A673 (cell line): ENCODE measurements at regions not wholly inside any gene's neighbourhood (a gene's known extent, or its start where the extent isn't known, plus 50 kb on each side); places are given as distances from the start of the nearest gene placed in this dataset.
A peak's percentile ranks its signal among the peaks of the same experiment; 100 is the strongest.

Experiments used
- BruUV-seq: library from RNA; stranded (reverse); fragments of 400-500 nt; replicated peaks from 2 replicates; lab custom pipeline; 2021; lab: Mats Ljungman, UMichigan
- CTCF ChIA-PET: fragments of 300-600 bp; sonication (Branson Sonifier 250); formaldehyde crosslinking; loops from one replicate; lab custom pipeline; 2022; ENCODE audit warnings: antibody characterized with exemption; lab: Charles Lee
- POLR2A ChIA-PET: fragments of 300-600 bp; sonication (Branson Sonifier 250); formaldehyde crosslinking; loops from one replicate; lab custom pipeline; 2022; ENCODE audit warnings: antibody characterized with exemption; ENCODE audit not compliant: low non-redundant PET; lab: Charles Lee
- DNase-seq: peaks from one replicate; pipeline ENCODE4 v3.0.0-alpha.2; 2015; ENCODE audit warnings: low spot score
- H3K27ac ChIP-seq: fragments of 200-600 bp; sonication (generic); 2 replicates; pipeline ENCODE4 v1.5.1; 2016; ENCODE audit warnings: mixed run types, low read depth, mild to moderate bottlenecking, mixed read lengths, antibody characterized with exemption, low read length; ENCODE audit not compliant: poor library complexity, severe bottlenecking
- H3K27me3 ChIP-seq: fragments of 200-600 bp; sonication (generic); replicated peaks from 2 replicates; pipeline ENCODE4 v1.6.1; 2017; ENCODE audit warnings: mixed run types, low read depth, mild to moderate bottlenecking, mixed read lengths, antibody characterized with exemption, low read length; ENCODE audit not compliant: insufficient read depth, poor library complexity
- H3K36me3 ChIP-seq: fragments of 200-600 bp; sonication (generic); 2 replicates; pipeline ENCODE4 v1.6.1; 2016; ENCODE audit warnings: mixed run types, mild to moderate bottlenecking, mixed read lengths, antibody characterized with exemption, low read length; ENCODE audit not compliant: insufficient read depth, poor library complexity, severe bottlenecking
- H3K4me1 ChIP-seq: fragments of 200-600 bp; sonication (generic); 2 replicates; pipeline ENCODE4 v1.6.1; 2017; ENCODE audit warnings: mixed run types, mild to moderate bottlenecking, mixed read lengths, antibody characterized with exemption, low read length; ENCODE audit not compliant: insufficient read depth, poor library complexity, severe bottlenecking
- H3K4me3 ChIP-seq: fragments of 200-600 bp; sonication (generic); 2 replicates; pipeline ENCODE4 v1.5.1; 2016; ENCODE audit warnings: low read depth, mixed run types, mild to moderate bottlenecking, mixed read lengths, low read length; ENCODE audit not compliant: poor library complexity, severe bottlenecking
- H3K9me3 ChIP-seq: fragments of 200-600 bp; sonication (generic); 2 replicates; pipeline ENCODE4 v1.6.1; 2016; ENCODE audit warnings: mixed run types, low read depth, mild to moderate bottlenecking, mixed read lengths, antibody characterized with exemption, low read length; ENCODE audit not compliant: poor library complexity, severe bottlenecking
- EZH2 ChIP-seq: fragments of 200-600 bp; sonication (generic); IDR thresholded peaks from 2 replicates; pipeline ENCODE4 v1.6.1; 2017; ENCODE audit warnings: borderline replicate concordance, low read depth, mild to moderate bottlenecking, mixed read lengths, antibody characterized with exemption, low read length; ENCODE audit not compliant: poor library complexity, severe bottlenecking
- intact Hi-C: fragments of 100-400 bp; cut with micrococcal nuclease; formaldehyde crosslinking; loops from one replicate; pipeline ENCODE4 v1.10.0; 2022; ENCODE audit not compliant: unreplicated experiment
- TF ChIP-seq, protein P1 (sequence below): fragments of 300-800, 200-600 bp; sonication (generic); conservative IDR thresholded peaks from 2 replicates; pipeline ENCODE4 v1.5.1; 2017; ENCODE audit warnings: low read depth, mild to moderate bottlenecking, antibody characterized with exemption, low read length, moderate library complexity, mixed read lengths

DNA sequence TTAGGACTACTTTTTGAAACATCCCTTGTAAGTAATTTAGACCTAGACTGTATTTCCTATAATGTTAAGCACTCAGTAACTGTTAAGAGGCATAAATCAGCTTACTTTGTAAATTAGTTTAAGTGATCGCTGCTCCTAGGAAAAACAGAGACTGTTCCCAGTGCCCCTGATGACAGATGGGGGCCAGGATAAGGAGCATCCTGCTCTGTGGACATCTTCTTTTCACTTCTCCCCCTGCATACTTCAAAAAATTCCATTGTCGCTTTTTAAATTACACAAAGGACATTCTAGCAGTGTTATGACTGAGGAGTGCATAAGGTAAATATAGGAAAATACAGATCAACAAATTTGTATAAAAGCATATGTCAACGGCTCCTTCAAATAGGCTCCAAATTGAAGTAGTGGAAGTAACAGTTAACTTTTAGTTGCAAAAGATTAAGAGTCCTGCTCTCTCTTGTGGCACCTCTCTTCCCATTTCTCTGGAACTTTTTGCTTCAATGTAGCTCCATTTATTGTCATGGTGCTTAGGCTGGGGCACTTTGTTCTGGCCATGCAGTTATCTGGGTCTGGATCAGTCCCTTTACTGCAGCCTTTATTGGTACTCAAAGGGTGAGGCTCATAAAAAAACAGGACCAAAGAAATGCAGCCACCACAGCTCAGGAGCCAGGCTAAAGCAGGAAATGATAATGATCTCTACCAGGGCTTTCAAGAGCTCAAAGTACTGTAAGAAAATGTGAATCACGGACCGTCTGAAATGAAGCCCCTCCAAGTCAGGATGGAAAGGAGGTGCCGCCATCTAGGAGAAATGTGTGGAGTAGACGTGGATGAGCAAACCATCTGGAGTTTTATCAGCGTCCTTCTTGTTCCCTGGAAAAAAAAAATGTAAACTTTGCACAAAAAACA lies 162.1 kb upstream of the ZNF516 start:
- no peaks in the 10 kb centered on the region for H3K27me3 ChIP-seq
- ChIA-PET POLR2A (no interaction called here), CTCF (interaction anchor here (1.6 kb wide), 1 partner anchor 53 kb away, joined by 5 read pairs; no protein-coding TSS in a partner anchor)
- H3K9me3 ChIP-seq: no peaks in the 10 kb centered on the region
- no peak for TF ChIP-seq EZH2
- TF ChIP-seq, protein P1, sequence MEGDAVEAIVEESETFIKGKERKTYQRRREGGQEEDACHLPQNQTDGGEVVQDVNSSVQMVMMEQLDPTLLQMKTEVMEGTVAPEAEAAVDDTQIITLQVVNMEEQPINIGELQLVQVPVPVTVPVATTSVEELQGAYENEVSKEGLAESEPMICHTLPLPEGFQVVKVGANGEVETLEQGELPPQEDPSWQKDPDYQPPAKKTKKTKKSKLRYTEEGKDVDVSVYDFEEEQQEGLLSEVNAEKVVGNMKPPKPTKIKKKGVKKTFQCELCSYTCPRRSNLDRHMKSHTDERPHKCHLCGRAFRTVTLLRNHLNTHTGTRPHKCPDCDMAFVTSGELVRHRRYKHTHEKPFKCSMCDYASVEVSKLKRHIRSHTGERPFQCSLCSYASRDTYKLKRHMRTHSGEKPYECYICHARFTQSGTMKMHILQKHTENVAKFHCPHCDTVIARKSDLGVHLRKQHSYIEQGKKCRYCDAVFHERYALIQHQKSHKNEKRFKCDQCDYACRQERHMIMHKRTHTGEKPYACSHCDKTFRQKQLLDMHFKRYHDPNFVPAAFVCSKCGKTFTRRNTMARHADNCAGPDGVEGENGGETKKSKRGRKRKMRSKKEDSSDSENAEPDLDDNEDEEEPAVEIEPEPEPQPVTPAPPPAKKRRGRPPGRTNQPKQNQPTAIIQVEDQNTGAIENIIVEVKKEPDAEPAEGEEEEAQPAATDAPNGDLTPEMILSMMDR: 0 out of 2 replicates have a peak, but pooled peaks have one; percentile 33
- intact Hi-C loops: no loop called here
- H3K36me3 ChIP-seq: no peaks in the 10 kb centered on the region
- H3K4me3 ChIP-seq: no peak overlapping the region
- no peaks in the 10 kb centered on the region for H3K4me1 ChIP-seq
- BruUV-seq: no TSS peak
- peak; percentile 60 for DNase-seq
- H3K27ac ChIP-seq: no peak overlapping the region

DNA sequence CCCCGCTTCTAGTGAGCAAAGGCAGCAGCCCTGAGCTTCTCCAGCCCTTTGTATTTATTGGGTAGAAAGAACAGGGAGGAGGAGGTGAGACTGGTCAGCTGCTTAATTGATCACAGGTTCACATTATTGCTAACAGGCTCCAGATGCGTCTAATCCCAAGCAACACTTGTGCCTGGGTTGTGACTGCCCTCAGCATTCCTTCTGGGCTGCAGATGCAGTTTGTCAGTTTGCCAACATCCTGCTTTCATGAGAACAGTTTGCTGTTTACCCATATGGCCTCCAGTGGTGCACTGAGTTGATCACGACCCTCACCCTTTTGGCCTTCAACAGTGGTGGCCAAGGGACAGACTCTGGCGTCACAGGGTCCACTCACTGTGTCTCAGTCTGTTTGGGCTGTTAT lies 159.5 kb upstream of the ZNF516 start:
- H3K4me3 ChIP-seq: no peak overlapping the region
- intact Hi-C loops: no loop called here
- POLR2A ChIA-PET: no interaction called here
- peaks cover 16% of the 10 kb centered on the region for H3K27me3 ChIP-seq
- no peaks in the 10 kb centered on the region for H3K36me3 ChIP-seq
- no TSS peak for BruUV-seq
- TF ChIP-seq, protein P1: no peak
- TF ChIP-seq EZH2: no peak
- CTCF ChIA-PET: no interaction called here
- no peaks in the 10 kb centered on the region for H3K4me1 ChIP-seq
- no peak for DNase-seq
- no peaks in the 10 kb centered on the region for H3K9me3 ChIP-seq
- H3K27ac ChIP-seq: no peak overlapping the region

DNA sequence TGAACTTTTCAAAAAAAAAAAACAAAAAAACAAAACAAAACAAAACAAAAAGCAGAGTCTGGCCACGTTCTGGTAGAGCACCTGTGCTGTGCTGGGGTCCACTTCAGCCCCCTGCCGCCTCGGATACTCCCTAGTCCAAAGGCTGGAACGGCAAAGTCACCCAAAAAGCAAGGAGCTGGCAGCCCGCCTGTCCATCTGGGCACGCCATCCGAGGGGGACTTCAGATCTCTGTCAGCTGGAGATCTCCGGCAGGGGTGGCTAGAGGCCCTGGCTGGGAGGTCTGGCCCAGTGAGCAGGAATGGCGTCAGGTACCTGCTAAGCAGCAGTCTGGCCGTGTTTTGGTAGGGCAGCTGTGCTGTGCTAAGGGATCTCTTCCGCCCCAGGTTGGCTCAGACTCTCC lies 152.3 kb upstream of the ZNF516 start:
- Histone ChIP-seq H3K36me3 (no peaks in the 10 kb centered on the region), H3K27me3 (peaks cover 16% of the 10 kb centered on the region), H3K4me1 (no peaks in the 10 kb centered on the region), H3K4me3 (no peak overlapping the region), H3K9me3 (no peaks in the 10 kb centered on the region), H3K27ac (no peak overlapping the region)
- CTCF ChIA-PET: no interaction called here
- intact Hi-C loops: no loop called here
- POLR2A ChIA-PET: no interaction called here
- TF ChIP-seq, protein P1: no peak
- no peak for TF ChIP-seq EZH2
- DNase-seq: no peak
- no TSS peak for BruUV-seq
